HG03469 (cell line): ENCODE measurements at regions not wholly inside any gene's neighbourhood (a gene's known extent, or its start where the extent isn't known, plus 50 kb on each side); places are given as distances from the start of the nearest gene placed in this dataset.
"Not testable (repeated sequence)": the region's sequence is repeated elsewhere in the genome, so short reads cannot be mapped to it uniquely, and the experiment has no call there.

ENCODE experiments used
- ATAC-seq: cut with Tn5 transposase; IDR thresholded peaks from one replicate; pipeline ENCODE4 v1.9.1; 2021; ENCODE audit warnings: mild to moderate bottlenecking, moderate library complexity, moderate number of reproducible peaks; ENCODE audit not compliant: unreplicated experiment

GRCh38 chr12:72863671-72864070 lies 591.5 kb downstream of the TRHDE start:
- ATAC-seq, result no peak

- no peak for ATAC-seq
Measured at GRCh38 chr12:72865921-72866320, 593.8 kb downstream of the TRHDE start.

DNA sequence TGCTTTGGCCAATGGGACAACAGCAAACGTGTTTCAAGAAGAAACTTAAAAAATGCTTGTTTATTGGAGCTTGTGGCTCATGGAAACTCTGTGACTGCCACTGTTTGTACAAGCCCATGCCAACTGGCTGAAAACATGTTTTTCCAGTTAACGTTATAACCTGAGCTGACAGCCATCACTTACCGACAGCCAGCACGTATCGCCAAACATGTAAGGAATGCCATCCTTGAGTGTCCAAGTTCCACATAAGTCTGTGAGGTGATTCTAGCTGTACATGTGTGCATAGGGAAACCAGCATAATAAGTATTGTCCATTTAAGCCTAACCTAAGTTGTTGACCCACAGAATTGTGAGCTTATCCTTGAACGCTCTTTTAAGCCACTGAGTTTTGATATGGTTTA lies 596.9 kb downstream of the TRHDE start:
- no peak for ATAC-seq

- no peak for ATAC-seq
Measured at GRCh38 chr12:72872238-72872887, 600.2 kb downstream of the TRHDE start.

DNA sequence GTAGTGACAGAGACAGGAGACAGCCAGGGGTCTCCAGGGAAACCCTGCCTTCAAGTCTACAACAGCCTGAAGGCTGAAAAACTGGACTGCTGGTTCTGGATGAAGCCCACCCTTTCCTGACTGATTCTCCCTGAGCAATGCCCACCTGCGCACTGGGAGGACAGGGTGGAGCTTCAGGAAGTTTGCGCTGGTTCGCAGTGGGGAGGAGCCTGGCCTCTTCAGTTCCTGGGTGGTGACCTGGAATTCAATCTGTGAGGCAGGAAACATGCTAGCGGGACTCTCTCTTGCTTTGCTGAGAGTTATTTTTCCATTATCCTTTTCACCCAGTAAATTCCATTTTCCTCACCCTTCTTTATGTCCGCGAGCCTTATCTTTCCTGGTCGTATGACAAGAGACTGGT lies 600.8 kb downstream of the TRHDE start:
- ATAC-seq, result no peak

- ATAC-seq, result no peak
Measured at GRCh38 chr12:72876092-72876491, 603.9 kb downstream of the TRHDE start.

- ATAC-seq, result no peak
Measured at GRCh38 chr12:72888693-72889092, 616.5 kb downstream of the TRHDE start.

DNA sequence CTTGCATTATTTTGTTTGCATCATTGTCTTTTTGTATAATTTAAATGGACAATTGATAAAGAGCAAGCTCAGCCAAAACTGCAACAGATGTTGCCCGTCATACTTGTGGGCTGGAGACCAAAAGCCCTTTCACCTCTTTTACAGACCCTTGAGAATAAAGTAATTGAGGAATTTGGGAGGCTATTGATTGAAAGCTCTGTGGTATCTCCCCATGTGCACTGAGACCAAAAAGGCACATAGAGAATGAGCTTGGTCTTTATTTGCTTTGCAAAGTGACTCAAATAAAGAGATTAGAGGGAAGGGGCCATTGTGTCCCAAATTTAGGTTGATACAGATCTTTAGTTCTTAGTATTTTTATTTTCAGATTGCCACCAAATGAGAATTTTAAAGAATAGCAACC lies 617.6 kb downstream of the TRHDE start:
- ATAC-seq, result no peak

DNA sequence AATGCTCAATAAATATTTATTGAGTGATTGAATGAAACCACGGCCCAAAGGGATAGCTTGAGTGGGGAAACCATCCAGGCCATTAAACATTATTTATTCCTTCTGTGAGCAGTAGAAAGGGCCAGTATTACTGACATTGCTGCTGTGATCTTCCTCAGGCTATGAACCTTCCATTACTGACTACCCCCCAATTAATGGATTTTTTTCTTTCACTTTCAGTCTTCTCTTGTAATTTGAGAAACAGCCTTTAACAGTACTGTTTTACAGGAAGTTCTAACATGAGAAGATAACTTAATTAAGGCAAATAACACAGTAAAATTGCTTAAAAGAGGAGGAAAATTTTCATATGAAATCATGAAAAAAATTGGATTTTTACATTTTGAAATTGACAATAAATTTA lies 629.5 kb downstream of the TRHDE start:
- ATAC-seq, result no peak

DNA sequence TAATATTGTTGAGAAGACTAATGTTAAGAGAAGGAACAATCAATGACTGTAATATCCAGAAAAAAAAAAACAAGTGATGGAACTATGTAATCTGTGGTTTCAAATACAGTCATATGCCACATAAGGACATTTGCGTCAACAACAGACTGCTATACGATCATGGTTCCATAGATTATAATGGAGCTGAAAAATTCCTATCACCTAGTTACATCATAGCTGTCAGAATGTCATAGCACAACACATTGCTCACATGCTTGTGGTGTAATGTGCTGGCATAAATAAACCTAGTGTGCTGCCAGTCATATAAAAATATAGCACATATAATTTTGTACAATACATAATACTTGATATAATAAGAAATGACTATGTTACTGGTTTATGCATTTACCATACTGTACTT lies 653.5 kb downstream of the TRHDE start:
- no peak for ATAC-seq

- not testable (repeated sequence) for ATAC-seq
Measured at GRCh38 chr12:72931838-72932237, 659.7 kb downstream of the TRHDE start.

GRCh38 chr12:72937486-72937885 lies 665.3 kb downstream of the TRHDE start:
- ATAC-seq, result no peak

- ATAC-seq, result no peak
Measured at GRCh38 chr12:72957454-72957853, 685.3 kb downstream of the TRHDE start.

GRCh38 chr12:72966684-72967083 lies 694.5 kb downstream of the TRHDE start:
- no peak for ATAC-seq

GRCh38 chr12:72974954-72975555 lies 702.9 kb downstream of the TRHDE start:
- no peak for ATAC-seq

- no peak for ATAC-seq
Measured at GRCh38 chr12:72978999-72979398, 706.8 kb downstream of the TRHDE start.

DNA sequence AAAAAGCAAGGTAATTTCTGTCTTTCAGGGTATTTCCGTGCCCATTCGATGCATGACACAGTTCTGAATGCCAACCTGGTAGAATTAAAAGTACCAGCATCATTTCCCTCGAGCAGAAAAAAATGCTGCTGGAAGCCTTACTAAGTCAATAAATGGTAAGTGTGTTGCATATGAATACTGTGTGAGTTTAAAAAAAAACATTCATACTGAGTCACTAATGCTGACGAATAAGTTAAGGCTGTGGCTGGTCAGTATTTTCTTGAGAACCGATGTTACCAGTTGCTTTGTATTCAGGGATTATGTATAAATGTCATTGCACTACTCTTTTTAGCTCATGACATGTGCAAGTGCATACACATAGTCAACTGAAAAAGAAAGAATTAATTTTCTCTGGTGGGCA lies 710.2 kb downstream of the TRHDE start:
- ATAC-seq, result no peak

GRCh38 chr12:72986963-72987362 lies 714.8 kb downstream of the TRHDE start:
- no peak for ATAC-seq

DNA sequence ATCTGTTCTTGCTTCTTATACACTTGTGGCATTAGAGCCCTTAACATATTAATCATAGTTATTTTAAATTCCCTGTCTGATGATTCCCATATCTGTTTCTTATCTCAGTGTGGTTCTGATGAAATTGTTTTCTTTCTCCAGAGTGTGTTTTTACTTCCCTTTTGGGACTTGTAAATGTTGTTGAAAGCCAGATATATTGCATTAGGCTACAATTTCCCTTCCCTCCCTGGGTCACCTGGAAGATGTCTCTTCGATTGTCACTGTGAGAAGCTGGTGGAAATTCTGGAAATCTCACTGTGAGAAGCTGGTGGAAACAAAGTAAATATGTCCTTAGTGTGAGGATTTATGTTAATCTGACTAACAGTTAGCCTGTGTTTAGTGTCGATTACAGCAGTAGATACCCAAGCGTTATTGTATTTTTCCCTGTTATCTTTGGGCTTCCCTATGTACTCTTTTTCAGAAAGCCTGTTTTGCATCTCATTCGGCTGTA lies 717.3 kb downstream of the TRHDE start:
- ATAC-seq, result no peak

DNA sequence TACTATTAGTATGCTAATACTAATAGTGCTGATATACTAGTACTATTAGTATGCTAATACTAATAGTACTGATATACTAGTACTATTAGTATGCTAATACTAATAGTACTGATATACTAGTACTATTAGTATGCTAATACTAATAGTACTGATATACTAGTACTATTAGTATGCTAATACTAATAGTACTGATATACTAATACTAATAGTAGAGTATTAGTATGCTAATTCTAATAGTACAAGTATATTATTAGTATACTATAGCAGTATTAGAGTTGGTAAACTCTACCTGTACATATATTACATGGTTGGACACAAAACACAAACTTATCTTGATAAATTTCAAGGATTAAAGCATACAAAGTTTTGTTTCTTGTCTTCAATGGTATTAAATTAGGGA lies 722.9 kb downstream of the TRHDE start:
- ATAC-seq, result not testable (repeated sequence)

GRCh38 chr12:72995616-72996015 lies 723.4 kb downstream of the TRHDE start:
- ATAC-seq, result no peak

DNA sequence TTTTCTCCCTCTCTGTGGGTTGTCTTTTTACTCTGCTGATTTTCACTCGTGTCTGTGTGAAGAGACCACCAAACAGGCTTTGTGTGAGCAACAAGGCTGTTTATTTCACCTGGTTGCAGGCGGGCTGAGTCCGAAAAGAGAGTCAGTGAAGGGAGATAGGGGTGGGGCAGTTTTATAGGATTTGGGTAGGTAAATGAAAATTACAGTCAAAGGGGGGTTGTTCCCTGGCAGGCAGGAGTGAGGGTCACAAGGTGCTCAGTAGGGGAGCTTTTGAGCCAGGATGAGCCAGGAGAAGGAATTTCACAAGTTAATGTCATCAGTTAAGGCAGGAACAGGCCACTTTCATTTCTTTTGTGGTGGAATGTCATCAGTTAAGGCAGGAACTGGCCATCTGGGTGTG lies 729.6 kb downstream of the TRHDE start:
- ATAC-seq, result not testable (repeated sequence)

GRCh38 chr12:73002504-73002903 lies 730.3 kb downstream of the TRHDE start:
- ATAC-seq, result not testable (repeated sequence)
